ENCODE measurements at regions not wholly inside any gene's neighbourhood (a gene's known extent, or its start where the extent isn't known, plus 50 kb on each side); places are given as distances from the start of the nearest gene placed in this dataset.
"Not testable (repeated sequence)": the region's sequence is repeated elsewhere in the genome, so short reads cannot be mapped to it uniquely, and the experiment has no call there.

GRCh38 chr4:59511809-59512208 is 1688.3 kb upstream of the ADGRL3 start:
- not testable (repeated sequence) for TF ChIP-seq MLLT1 (IDR thresholded peaks at IDR 0.05); BCL11A (IDR thresholded peaks at IDR 0.05; ENCODE audit: low read depth, low read length); CHD1 (IDR thresholded peaks at IDR 0.05; ENCODE audit: low read depth, low read length); EZH2 (IDR thresholded peaks at IDR 0.05; ENCODE audit: borderline replicate concordance, control insufficient read depth, low read depth, low read length); CTCF (IDR thresholded peaks at IDR 0.05 in 2 of 3, conservative IDR thresholded peaks at IDR 0.05 in 1 of 3; ENCODE audit: control insufficient read depth in 2 of 3, extremely low read depth in 1 of 3, insufficient read depth in 1 of 3, low read depth in 3 of 3, low read length in 3 of 3); RCOR1 (conservative IDR thresholded peaks at IDR 0.05; ENCODE audit: low read depth, low read length)

Measured in GM12878 (cell line).